Activated naive CD4-positive, alpha-beta T cell treated with anti-CD3 and anti-CD28 coated beads, Interleukin-2, amount 50 U/mL, for 16 hours (primary cell): ENCODE measurements at regions not wholly inside any gene's neighbourhood (a gene's known extent, or its start where the extent isn't known, plus 50 kb on each side); places are given as distances from the start of the nearest gene placed in this dataset.
"Not testable (repeated sequence)": the region's sequence is repeated elsewhere in the genome, so short reads cannot be mapped to it uniquely, and the experiment has no call there.

Experiments used
- DNase-seq: peaks from one replicate; pipeline ENCODE4 v3.0.0-alpha.2; 2020

- no peak for DNase-seq
Measured at GRCh38 chr9:7456793-7457530, 342.6 kb downstream of the DMAC1 start.

- DNase-seq = no peak
Measured at GRCh38 chr9:7456377-7456776, 343.2 kb downstream of the DMAC1 start.

GRCh38 chr9:7454624-7455023 lies 345.0 kb downstream of the DMAC1 start:
- no peak for DNase-seq

GRCh38 chr9:7452378-7452777 lies 347.2 kb downstream of the DMAC1 start:
- DNase-seq = no peak

- DNase-seq = no peak
Measured at GRCh38 chr9:7451062-7451461, 348.5 kb downstream of the DMAC1 start.

- no peak for DNase-seq
Measured at GRCh38 chr9:7443541-7443940, 356.0 kb downstream of the DMAC1 start.

GRCh38 chr9:7439355-7439995 lies 360.1 kb downstream of the DMAC1 start:
- no peak for DNase-seq

- DNase-seq = no peak
Measured at GRCh38 chr9:7436754-7437153, 362.8 kb downstream of the DMAC1 start.

GRCh38 chr9:7433508-7434292 lies 365.9 kb downstream of the DMAC1 start:
- no peak for DNase-seq

GRCh38 chr9:7432989-7433388 lies 366.6 kb downstream of the DMAC1 start:
- no peak for DNase-seq

- DNase-seq = not testable (repeated sequence)
Measured at GRCh38 chr9:7417397-7417796, 382.2 kb downstream of the DMAC1 start.

GRCh38 chr9:7415836-7416235 lies 383.7 kb downstream of the DMAC1 start:
- DNase-seq = no peak

GRCh38 chr9:7408845-7409244 lies 390.7 kb downstream of the DMAC1 start:
- DNase-seq = no peak

GRCh38 chr9:7407246-7407645 lies 392.3 kb downstream of the DMAC1 start:
- no peak for DNase-seq

GRCh38 chr9:7405924-7406604 lies 393.5 kb downstream of the DMAC1 start:
- DNase-seq = no peak

GRCh38 chr9:7403839-7404487 lies 395.6 kb downstream of the DMAC1 start:
- DNase-seq = no peak

- no peak for DNase-seq
Measured at GRCh38 chr9:7403028-7403389, 396.6 kb downstream of the DMAC1 start.

GRCh38 chr9:7402334-7403027 lies 397.1 kb downstream of the DMAC1 start:
- no peak for DNase-seq

GRCh38 chr9:7401116-7401515 lies 398.5 kb downstream of the DMAC1 start:
- no peak for DNase-seq

GRCh38 chr9:7394002-7394774 lies 405.4 kb downstream of the DMAC1 start:
- DNase-seq = no peak

- DNase-seq = no peak
Measured at GRCh38 chr9:7392148-7392547, 407.4 kb downstream of the DMAC1 start.
